ENCODE measurements at regions not wholly inside any gene's neighbourhood (a gene's known extent, or its start where the extent isn't known, plus 50 kb on each side); places are given as distances from the start of the nearest gene placed in this dataset.
"Not testable (repeated sequence)": the region's sequence is repeated elsewhere in the genome, so short reads cannot be mapped to it uniquely, and the experiment has no call there.

DNA sequence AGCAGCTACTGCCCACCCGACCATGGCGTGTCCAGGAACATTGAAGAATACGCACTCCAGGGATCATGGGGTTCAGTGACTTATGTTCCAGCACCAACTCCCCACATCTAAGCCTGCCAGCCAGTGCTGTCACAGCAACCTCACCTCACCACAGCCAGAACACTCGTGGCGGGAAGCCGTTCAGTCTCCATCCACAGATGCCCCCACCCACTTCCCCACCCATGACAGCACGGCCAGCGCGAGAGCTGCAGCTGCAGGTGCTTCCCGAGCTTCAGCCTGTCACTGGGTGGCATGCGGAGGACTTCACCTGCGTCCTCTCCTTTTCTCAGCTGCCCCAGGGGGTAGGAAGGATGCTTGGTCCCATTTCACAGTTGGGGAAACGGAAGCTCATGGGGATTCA, 50.3 kb downstream of the RBFOX3 start:
- no peak for DNase-seq

DNA sequence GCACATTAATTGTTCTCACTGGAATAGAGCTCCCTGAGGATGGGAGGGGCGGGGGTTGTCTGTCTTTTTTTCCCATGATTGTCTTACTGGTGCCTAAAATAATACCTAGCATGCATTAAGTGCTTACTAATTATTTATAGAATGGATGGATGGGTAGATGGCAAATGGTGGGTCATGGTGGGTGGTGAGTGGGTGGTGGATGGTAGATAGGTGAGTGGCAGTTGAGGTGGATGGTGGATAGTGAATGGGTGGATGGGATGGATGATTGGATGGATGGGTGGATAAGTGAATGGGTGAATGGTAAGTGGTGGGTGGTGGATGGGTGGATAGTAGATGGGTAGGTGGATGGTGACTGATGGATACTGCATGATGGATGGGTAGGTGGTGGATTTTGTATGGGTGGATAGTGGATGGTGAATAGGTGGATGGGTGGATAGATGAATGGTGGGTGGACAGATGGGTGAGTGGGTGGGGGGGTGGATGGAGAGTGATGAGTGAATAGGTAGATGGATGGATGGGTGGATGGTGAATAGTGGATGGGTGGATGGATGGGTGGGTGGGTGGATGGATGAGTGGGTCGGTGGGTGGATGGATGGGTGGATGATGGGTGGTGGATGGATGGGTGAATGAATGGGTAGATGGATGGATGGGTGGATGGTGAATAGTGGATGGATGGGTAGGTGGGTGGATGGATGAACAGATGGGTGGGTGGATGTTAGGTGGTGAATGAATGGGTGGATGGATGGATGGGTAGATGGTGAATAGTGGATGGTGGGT, 51.6 kb downstream of the RBFOX3 start:
- no peak for DNase-seq

DNA sequence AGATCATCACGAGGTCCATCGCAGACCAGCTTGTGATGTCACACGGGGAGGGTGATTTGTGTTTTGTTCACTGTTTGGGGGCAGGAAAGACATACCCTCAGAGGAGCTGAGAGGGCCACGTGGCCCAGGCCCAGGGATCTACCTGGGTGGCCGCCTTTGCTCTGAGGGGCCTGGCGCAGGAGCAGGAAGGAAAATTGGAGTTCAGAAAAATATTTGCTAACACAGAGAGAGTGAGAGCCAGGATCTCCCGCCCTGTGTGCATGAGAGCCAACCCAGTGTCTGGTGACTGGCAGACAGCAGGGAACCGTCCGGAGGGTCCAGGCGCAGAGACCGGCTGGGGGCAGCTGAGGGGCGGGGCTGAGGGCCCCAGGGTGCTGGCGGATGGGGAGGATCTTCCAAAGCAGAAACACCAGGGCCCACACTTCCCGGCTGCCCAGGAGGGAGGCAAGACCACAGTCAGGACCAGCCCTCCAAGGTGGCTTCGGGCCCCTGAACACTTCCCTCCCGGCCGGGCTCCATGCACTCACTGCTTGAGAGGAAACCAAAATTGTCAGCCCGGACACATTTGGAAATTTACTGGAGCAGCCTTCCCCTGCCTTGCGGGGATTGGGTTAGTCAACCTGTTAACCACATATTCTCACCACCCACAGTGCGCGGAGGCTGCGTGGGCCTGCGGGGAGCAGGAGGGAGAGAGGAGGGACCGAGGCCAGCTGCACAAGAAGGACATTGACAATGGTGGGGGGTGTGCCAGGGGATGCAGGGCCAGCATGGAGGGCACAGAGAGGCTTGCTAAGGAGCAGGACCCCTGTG, 52.6 kb downstream of the RBFOX3 start:
- no peak for DNase-seq

DNA sequence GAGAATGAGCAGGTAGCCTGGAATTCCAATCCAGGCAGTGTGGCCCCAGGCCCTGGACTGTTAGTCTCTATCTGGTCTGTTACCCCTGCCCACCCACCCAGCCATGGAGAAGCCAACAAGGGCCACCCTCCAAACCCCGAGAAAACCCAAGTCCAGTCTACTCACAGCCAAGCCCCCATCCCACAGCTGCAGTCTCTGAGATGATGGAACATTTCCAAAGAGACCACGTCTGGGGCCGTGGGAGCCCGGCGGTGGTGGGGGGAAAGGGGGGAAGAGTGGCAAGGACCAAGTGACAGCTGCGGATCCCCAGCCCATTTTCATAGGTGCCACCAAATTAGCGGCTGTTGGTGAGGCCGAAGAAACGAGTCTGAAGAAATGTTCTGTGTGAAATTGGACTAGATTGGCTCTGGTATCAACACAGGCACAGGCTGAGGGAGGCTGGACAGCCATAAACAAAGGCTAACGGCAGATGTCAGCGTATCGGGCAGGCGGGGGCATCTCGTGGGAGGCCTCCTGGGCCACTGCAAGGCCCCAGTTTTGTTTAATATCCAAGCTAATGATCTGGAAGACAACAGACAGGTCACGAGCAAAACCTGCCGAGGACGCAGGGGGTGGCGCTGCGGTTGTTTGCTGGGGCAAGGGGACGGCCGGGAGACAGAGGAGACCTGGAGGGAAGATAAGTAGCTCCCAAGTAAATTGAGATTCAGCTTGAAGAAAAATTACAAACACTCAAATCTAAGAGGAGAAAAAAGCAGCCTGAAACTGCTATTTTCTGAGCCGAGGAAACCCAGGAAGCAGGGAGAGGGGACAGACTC, 53.4 kb downstream of the RBFOX3 start:
- no peak for DNase-seq

DNA sequence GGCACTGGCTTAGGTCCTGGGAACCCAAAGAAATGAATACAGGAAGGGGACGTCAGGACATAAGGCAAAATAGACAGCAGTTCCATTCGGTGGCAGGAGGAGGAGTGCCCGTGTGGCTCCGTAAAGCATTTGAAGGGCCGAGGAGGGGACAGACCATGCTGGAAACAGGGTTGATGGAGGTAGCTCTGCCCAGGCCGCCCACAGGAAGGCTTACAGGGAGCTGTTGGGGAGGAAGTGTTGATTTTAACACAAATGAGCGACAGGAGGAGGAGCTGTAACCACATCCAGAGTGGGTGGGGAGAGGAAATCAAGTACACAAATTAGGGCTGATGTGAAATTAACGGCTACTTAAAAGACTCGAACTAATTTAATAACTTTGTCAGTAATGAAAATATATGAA, 54.6 kb downstream of the RBFOX3 start:
- no peak for DNase-seq

DNA sequence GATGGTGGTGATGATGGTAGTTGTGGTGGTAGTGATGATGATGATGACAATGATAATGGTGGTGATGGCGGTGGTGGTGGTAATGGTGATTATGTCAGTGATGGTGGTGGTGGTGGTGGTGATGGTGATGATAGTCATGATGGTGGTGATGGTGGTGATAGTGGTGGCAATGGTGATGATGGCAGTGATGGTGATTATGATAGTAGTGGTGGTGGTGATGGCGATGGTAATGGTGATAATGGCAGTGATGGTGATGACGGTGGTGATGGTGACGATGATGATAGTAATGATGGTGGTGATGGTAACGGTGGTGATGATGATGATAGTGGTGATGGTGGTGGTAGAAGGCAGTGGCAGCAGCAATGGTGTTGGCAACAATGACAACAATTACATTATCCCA, 55.3 kb downstream of the RBFOX3 start:
- DNase-seq, result no peak

DNA sequence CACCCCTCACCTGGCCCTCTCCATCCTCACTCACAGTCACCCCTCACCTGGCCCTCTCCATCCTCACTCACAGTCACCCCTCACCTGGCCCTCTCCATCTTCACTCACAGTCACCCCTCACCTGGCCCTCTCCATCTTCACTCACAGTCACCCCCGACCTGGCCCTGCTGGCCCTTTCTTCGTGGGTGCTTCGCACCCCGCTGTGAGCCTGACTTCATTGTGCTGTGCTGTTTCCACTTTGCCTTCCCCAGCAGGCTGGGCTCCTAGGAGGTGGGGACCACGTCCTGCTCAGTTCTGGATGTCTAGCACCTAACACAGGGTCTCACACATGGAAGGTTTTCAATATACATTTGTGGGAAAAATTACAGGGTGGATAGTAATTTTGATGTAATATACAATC, 56.5 kb downstream of the RBFOX3 start:
- not testable (repeated sequence) for DNase-seq

DNA sequence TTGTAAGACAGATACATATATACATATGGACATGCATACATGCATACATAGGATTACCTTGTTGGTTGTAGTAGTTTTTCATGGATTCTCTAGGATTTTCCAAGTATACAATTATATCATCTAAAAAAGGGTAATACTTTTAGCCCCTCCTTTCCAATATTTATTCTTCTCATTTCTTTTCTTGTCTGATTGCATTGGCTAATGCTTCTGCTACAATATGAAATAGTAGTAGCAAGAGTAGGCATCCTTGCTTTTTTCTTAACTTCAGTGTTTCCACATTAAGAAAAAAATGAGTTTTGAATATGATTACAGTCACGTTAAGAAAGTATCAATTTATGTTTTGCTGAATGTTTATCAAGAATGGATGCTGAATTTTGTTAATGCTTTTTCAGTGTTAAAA, 58.0 kb downstream of the RBFOX3 start:
- no peak for DNase-seq

DNA sequence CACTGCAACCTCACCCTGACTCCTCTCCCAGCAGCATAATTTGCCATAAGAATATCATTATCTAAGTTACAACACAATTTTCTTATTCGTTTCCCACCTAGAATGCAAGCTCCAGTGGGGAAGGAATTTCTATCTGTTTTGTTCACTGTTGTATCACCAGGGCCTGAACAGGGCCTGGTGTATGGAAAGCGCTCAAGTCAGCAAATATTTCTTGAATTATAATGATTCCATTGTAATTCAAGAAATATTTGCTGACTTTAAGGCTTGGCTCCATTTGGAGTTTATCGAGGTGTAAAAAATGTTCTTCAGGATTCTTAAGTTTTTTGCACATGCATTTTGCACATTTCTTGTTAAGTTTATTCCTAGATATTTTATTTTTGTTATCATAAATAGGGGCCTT, 58.4 kb downstream of the RBFOX3 start:
- no peak for DNase-seq

DNA sequence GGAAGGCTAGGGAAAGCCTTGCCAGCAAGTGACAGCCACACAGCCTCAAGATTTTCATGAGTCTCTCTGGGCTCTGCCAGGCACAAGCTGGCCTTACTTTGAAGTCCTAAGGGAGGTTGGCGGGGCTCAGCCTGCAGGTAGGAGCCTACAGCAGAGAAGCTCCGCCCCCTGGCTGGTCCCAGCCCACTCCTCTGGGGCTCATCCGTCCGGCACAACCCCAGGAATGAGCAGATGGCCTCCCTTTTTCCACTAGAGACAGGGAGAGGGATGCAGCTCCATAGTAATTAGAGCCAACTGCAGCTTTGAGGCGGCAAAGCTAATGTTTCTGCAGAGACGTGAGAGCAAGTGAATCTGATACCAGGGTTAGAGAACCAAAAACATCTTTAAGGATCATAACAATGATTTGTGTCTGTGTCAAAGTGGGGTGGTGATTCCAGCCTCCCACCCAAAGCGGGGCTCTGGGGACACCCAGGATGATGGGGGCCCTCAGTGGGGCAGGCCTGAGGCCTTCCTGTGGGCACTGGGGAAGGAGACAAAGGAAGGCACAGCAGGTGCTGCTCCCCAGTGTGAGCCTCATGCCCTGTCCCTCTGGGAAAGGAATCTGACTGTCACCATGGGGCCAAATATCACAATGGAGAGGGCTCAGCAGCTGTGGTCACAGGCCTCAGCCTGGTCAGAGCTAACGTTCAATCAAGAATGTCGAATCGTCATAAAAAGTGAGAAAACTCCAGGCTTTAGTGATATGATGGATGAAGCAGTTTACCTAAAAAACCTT, 61.5 kb downstream of the RBFOX3 start:
- no peak for DNase-seq

DNA sequence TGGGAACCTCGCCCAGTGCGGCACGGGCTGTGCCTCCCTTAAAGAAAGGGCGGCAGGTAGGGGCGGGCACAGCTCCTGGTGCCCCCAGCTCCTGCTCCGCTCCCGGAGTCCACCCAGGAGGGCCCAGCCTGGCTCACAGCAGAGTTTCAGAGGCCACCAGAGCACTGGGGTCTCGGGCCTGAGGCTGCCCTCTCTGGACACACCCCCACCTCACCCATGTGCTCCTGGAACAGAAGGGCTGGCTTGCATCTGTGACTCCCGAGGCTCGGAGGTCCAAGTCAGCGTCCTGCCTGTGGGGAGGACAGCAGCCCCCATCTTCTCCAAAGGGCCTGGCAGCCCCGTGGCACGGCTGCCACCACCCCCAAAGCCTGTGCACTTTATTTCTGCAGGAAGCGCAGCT, 62.7 kb downstream of the RBFOX3 start:
- no peak for DNase-seq

DNA sequence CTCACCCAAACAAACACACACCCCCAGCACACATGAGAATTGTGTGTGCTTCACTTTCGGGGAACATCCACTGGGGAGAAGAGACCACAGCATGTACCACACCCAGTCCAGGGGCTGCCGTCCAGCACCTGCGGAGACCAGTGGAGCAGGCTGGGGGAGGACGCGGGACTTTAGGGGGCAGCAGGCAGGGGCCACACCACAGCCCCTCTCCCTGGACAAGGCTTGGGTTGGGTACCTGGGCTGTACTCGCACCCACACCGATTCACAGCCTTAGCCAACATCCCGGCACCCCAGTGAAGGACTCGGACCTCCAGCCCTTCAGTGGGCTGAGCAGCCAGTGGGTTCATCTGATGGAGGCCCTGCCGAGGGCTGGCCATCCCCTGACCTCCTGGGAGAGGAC, 63.3 kb downstream of the RBFOX3 start:
- DNase-seq, result no peak

DNA sequence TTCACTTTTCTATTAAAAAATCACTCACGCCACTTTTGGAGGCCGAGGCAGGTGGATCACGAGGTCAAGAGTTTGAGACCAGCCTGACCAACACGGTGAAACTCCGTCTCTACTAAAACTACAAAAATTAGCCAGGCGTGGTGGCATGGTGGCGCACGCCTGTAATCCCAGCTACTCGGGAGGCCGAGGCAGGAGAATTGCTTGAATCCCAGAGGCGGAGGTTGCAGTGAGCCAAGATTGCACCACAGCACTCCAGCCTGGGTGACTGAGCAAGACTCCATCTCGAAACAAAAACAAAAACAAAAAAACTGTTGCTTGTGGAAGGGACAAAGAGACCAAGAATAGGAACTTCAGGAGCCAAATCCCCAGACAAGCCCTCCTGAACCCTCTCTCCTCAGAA, 63.7 kb downstream of the RBFOX3 start:
- not testable (repeated sequence) for DNase-seq

DNA sequence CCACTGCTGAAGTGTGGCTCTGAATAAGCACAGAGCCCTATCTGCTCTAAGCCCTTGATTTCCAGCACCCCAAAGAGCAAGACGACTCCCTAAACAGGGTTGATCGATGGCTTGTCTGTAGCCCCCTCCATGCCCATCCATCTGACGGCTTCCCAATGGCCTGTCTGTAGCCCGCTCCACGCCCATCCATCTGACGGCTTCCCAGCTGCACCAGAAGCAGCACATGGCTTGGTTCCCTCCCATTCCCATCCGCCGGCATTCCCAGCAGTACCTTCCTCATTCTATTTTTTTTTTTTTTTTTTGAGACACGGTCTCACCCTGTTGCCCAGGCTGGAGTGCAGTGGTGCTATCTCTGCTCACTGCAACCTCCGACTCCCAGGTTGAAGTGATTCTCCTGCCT, 64.5 kb downstream of the RBFOX3 start:
- no peak for DNase-seq

DNA sequence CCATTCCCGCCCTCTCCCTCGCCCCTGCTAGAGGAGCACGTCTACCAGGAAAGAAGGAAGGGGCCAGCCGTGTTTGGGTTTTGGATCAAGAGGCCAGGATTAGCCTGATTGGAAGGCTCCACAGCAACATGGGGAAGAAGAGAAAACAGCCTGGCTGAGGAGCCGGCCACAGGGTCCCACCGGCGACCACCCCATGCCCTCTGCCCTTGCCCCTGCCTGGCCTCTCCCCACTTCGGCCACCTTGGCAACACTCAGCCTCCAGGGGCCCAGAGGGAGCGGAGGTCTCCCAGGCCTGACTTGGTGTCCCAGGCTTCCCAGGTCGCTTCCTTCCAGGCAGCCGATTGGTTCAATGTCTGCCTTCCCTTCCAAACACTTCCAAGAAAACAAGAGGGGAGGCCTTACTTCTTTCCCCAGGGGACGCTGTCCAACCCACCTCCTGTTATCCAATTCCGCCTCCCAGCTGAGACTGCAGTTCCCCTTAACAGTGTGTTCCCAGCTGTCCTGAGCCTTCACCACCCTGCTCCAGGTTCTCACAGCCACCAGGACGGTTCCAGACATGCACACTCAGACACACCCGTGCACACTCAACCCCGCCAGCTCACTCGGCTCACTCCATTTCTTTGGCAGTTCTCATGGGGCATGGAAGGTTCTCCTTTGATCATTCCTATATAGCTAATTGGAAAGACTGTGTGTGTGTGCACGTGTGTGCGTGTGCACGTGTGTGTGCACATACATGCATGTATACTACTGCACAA, 65.4 kb downstream of the RBFOX3 start:
- no peak for DNase-seq

DNA sequence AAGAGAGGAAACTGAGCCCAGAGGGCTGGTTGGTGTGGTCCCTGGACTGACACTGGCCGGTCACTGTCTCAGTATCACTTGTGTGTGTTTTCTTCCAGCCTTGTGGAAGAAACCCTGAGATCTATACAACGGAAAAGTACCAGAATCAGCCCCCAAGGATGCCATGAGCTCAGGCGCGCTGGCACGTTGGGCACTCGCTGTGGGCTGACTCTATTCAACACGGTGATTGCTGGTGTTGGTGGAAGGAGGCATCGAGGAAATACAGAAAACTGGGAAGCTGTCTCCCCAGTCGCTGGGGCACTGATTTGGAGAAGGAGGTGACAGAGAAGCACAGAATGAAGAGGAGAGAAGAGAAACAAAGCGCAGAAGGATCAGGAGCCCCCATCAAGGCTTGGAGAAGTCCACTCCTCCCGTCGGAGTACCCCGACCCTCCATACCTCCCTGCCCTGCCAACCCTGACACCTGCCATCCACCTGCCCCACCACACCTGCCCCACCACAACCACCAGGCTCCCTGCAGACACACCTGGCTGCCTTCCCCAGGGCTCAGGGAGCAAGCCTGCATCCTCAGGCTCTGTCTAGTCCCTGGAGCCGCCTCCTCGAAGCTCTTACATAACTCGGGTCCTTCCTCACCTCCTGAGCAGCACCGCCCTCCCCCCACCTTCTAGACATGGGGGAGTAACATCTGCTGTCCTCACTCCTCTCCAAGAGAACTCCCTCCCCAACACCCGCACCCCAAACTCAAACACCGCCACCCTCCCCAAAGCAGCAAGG, 66.5 kb downstream of the RBFOX3 start:
- no peak for DNase-seq

DNA sequence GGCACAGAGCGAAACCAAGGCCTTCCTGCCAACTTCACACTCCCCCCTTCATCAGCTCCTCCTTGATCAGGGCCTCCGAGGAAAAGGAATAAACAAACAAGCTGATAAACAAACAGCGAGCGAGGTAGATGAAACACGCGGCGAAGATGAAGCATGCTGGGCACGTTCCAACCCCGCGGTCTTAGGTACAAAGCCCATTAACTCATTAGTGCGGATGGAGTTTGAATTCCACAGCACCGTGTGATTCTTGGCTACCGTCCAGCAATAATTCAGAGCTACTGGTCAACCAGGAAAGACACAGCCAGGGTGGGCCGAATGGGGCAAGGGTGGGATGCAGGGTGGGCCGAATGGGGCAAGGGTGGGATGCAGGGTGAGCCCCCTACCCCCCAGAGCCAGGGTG, 67.3 kb downstream of the RBFOX3 start:
- no peak for DNase-seq

DNA sequence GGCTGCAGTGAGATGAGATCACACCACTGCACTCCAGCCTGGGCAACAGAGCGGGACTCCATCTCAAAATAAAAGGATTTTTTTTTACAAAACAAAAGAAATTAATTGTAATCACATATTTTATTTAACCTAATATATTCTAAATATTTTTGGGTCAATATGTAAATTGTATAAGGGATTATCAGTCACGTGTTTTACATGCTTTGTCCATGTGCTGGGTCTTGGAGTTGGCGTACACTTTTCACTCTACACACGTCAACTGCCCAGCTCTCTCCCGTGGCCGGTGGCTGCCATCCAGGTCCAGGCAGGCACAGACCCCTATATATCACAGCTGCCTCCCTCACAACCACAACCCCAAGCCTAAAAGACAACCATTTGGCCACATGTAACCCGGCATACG, 68.1 kb downstream of the RBFOX3 start:
- no peak for DNase-seq

DNA sequence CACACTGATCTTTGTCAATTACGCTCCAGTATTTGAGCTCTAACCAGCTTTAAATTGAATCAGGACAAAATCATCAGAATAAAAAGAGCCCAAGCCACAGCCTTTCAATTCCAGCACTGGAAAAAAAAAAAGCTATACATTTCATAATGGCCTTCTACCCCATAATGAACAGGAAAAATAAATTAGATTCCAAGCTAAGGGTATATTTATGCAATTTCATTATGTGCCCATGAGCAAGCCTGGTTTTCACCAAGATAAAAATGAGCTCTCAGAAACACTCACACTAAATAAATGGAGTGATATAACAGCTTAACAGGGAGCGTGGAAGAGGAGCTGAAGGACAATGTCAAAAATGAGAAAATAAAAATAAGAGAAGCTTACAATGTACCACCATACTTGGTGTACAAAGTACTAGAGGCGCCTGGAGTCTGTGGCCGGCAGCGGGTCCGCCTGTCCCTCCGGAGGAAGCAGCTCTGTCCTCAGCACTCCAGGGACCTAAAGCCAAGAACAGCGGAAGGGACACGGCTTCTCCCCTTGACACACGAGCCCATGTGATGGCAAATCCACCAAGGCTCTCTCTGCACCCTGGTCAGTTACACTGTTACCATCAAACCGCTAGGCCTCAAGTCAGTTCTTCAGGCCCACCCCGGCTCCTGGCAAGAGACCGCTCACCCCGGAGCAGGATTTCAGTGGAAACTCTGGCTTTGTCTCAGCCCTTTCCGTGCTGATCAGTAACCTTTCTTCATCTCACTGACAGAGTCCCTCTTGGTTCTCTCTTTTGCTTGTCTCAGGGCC, 69.6 kb downstream of the RBFOX3 start:
- no peak for DNase-seq

DNA sequence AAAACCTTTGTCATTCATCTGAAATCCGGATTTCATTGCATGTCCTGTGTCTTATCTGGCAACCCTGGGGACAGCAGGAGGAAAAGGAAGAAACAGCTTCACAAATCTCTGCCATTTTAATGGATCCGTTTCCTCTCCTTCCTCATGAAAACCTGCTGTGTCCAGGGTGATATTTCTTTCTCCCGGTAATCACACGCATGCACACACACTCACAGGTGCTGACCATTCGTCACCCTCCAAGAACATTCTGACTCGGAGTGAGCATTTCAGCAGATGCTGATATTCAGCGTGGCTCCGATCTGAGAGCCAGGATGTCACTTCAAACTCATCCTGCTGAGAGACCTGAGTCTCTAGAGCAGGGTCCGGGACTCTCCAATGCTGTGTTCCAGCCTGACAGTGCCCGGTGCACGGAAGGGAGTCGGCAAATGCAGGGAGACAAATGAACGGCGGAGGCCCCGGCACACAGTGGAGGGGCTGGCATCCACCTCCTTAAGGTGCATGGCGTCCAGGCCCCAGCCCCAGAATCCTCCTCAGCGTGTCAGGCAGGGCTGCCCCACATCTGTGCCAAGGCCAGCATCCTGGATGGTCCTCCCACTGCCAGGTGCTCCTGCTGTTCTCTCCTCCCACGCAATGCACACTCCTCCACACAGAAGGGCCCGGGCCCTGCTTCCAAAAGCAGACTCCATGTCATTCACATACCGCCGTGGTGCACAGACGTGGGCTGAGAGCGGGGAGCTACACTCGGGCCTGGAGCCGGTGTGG, 70.7 kb downstream of the RBFOX3 start:
- DNase-seq, result no peak

All from activated CD8-positive, alpha-beta memory T cell treated with anti-CD3 and anti-CD28 coated beads, Interleukin-2, amount 50 U/mL, for 4 hours (primary cell).